Stomach (tissue), 4 donors: ENCODE measurements at regions not wholly inside any gene's neighbourhood (a gene's known extent, or its start where the extent isn't known, plus 50 kb on each side); places are given as distances from the start of the nearest gene placed in this dataset.

Experiments used
- EP300 ChIP-seq: sonication (generic); formaldehyde crosslinking; IDR thresholded peaks from one replicate; pipeline ENCODE4 v1.6.1; 2017; ENCODE audit warnings: antibody characterized with exemption
- POLR2A ChIP-seq, 4 donors: fragments of 450-650 bp; IDR thresholded peaks; one replicate each; pipeline ENCODE4 v1.6.1; 2016; ENCODE audit warnings: antibody characterized with exemption in 4 of 4, control low read depth in 2 of 4, mild to moderate bottlenecking in 1 of 4, moderate library complexity in 1 of 4
- POLR2AphosphoS5 ChIP-seq, 3 donors: sonication (generic); formaldehyde crosslinking; IDR thresholded peaks; one replicate each; pipeline ENCODE4 v1.6.1; 2016; ENCODE audit warnings: antibody characterized with exemption in 3 of 3
- TF ChIP-seq, protein P1 (sequence below), 7 experiments: fragments of 450-650 bp in 4 of 7; fragments of 200-600 bp in 3 of 7; sonication (generic) in 3 of 7; IDR thresholded peaks; one replicate each; pipeline ENCODE4 v1.5.1; 2016 to 2019; ENCODE audit warnings: antibody characterized with exemption in 7 of 7, control low read depth in 2 of 7, mild to moderate bottlenecking in 1 of 7

DNA sequence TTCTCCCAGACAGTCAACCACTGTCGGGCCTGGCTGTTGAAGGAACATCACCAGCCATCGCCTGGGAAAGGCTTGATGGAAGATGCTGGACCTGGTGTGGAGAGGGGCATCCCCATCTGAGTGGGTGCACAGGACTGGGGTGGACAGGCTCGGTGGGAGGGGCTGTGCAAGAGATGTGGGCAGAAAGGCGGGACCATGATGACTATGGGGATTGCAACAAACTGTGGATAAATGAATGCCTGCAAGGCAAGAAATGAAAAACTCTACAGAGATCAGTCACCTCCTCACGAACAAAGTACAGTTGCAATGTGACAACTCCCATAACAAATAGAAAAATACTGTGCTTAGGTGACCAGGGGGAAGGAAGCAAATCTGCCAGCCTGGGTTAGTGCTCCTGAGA is 171.9 kb upstream of the GPR12 start:
- TF ChIP-seq, protein P1, sequence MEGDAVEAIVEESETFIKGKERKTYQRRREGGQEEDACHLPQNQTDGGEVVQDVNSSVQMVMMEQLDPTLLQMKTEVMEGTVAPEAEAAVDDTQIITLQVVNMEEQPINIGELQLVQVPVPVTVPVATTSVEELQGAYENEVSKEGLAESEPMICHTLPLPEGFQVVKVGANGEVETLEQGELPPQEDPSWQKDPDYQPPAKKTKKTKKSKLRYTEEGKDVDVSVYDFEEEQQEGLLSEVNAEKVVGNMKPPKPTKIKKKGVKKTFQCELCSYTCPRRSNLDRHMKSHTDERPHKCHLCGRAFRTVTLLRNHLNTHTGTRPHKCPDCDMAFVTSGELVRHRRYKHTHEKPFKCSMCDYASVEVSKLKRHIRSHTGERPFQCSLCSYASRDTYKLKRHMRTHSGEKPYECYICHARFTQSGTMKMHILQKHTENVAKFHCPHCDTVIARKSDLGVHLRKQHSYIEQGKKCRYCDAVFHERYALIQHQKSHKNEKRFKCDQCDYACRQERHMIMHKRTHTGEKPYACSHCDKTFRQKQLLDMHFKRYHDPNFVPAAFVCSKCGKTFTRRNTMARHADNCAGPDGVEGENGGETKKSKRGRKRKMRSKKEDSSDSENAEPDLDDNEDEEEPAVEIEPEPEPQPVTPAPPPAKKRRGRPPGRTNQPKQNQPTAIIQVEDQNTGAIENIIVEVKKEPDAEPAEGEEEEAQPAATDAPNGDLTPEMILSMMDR (IDR thresholded peaks at IDR 0.05), result no peak
- TF ChIP-seq POLR2AphosphoS5 (IDR thresholded peaks at IDR 0.05) (no peak), POLR2A (IDR thresholded peaks at IDR 0.05) (no peak), EP300 (no peak)
